ENCODE measurements at regions not wholly inside any gene's neighbourhood (a gene's known extent, or its start where the extent isn't known, plus 50 kb on each side); places are given as distances from the start of the nearest gene placed in this dataset.
A peak's percentile ranks its signal among the peaks of the same experiment; 100 is the strongest.

- peak overlapping the region; percentile 1 for H3K4me3 ChIP-seq (ENCODE audit: low read length)
- H3K27ac ChIP-seq (ENCODE audit: low read length), result peak overlapping the region; percentile 96
- DNase-seq, result peak; percentile 96 to 99
- H3K27me3 ChIP-seq (ENCODE audit: control insufficient read depth, insufficient read depth, low read length), result no peaks in the 10 kb centered on the region
- peaks cover 82% of the 10 kb centered on the region for H3K4me1 ChIP-seq (ENCODE audit: control insufficient read depth, insufficient read depth, low read length)
- WGBS (ENCODE audit: insufficient coverage, low lambda C conversion rate), result no CpG with 5 or more reads among the region's 15 CpGs
- H3K9me3 ChIP-seq (ENCODE audit: control insufficient read depth, low read depth, low read length), result no peaks in the 10 kb centered on the region
- no peaks in the 10 kb centered on the region for H3K36me3 ChIP-seq (ENCODE audit: control insufficient read depth, insufficient read depth, low read length)
Measured at GRCh38 chr2:43161650-43162510, 64.5 kb downstream of the ZFP36L2 start.

- WGBS (ENCODE audit: insufficient coverage, low lambda C conversion rate), result no CpG with 5 or more reads among the region's 5 CpGs
- no peaks in the 10 kb centered on the region for H3K9me3 ChIP-seq (ENCODE audit: control insufficient read depth, low read depth, low read length)
- H3K4me1 ChIP-seq (ENCODE audit: control insufficient read depth, insufficient read depth, low read length), result peaks cover 85% of the 10 kb centered on the region
- H3K4me3 ChIP-seq (ENCODE audit: low read length), result no peak overlapping the region
- H3K27ac ChIP-seq (ENCODE audit: low read length), result peak overlapping the region; percentile 96
- H3K36me3 ChIP-seq (ENCODE audit: control insufficient read depth, insufficient read depth, low read length), result no peaks in the 10 kb centered on the region
- peak; percentile 89 to 97 for DNase-seq
- H3K27me3 ChIP-seq (ENCODE audit: control insufficient read depth, insufficient read depth, low read length), result no peaks in the 10 kb centered on the region
Measured at GRCh38 chr2:43160778-43161177, 65.6 kb downstream of the ZFP36L2 start.

- DNase-seq, result no peak
- peaks cover 77% of the 10 kb centered on the region for H3K4me1 ChIP-seq (ENCODE audit: control insufficient read depth, insufficient read depth, low read length)
- no peaks in the 10 kb centered on the region for H3K27me3 ChIP-seq (ENCODE audit: control insufficient read depth, insufficient read depth, low read length)
- WGBS (ENCODE audit: insufficient coverage, low lambda C conversion rate), result 50% methylated on average over 1 of the region's 7 CpGs
- H3K4me3 ChIP-seq (ENCODE audit: low read length), result no peak overlapping the region
- H3K36me3 ChIP-seq (ENCODE audit: control insufficient read depth, insufficient read depth, low read length), result no peaks in the 10 kb centered on the region
- peak overlapping the region; percentile 96 for H3K27ac ChIP-seq (ENCODE audit: low read length)
- no peaks in the 10 kb centered on the region for H3K9me3 ChIP-seq (ENCODE audit: control insufficient read depth, low read depth, low read length)
Measured at GRCh38 chr2:43159797-43160196, 66.6 kb downstream of the ZFP36L2 start.

GRCh38 chr2:43158259-43158880, 68.0 kb downstream of the ZFP36L2 start:
- Histone ChIP-seq H3K4me1 (ENCODE audit: control insufficient read depth, insufficient read depth, low read length) (peaks cover 63% of the 10 kb centered on the region), H3K4me3 (ENCODE audit: low read length) (no peak overlapping the region), H3K27me3 (ENCODE audit: control insufficient read depth, insufficient read depth, low read length) (no peaks in the 10 kb centered on the region), H3K9me3 (ENCODE audit: control insufficient read depth, low read depth, low read length) (no peaks in the 10 kb centered on the region), H3K36me3 (ENCODE audit: control insufficient read depth, insufficient read depth, low read length) (no peaks in the 10 kb centered on the region), H3K27ac (ENCODE audit: low read length) (peak overlapping the region; percentile 96)
- WGBS (ENCODE audit: insufficient coverage, low lambda C conversion rate), result no CpG with 5 or more reads among the region's 11 CpGs
- DNase-seq, result peak; percentile 77 to 92

- WGBS (ENCODE audit: insufficient coverage, low lambda C conversion rate), result no CpG with 5 or more reads among the region's 14 CpGs
- Histone ChIP-seq H3K27me3 (ENCODE audit: control insufficient read depth, insufficient read depth, low read length) (no peaks in the 10 kb centered on the region), H3K4me1 (ENCODE audit: control insufficient read depth, insufficient read depth, low read length) (peaks cover 63% of the 10 kb centered on the region), H3K4me3 (ENCODE audit: low read length) (no peak overlapping the region), H3K9me3 (ENCODE audit: control insufficient read depth, low read depth, low read length) (no peaks in the 10 kb centered on the region), H3K27ac (ENCODE audit: low read length) (peak overlapping the region; percentile 96), H3K36me3 (ENCODE audit: control insufficient read depth, insufficient read depth, low read length) (no peaks in the 10 kb centered on the region)
- DNase-seq, result no peak
Measured at GRCh38 chr2:43157506-43158246, 68.7 kb downstream of the ZFP36L2 start.

GRCh38 chr2:43155851-43156411, 70.5 kb downstream of the ZFP36L2 start:
- H3K4me3 ChIP-seq (ENCODE audit: low read length), result no peak overlapping the region
- no peaks in the 10 kb centered on the region for H3K9me3 ChIP-seq (ENCODE audit: control insufficient read depth, low read depth, low read length)
- peaks cover 51% of the 10 kb centered on the region for H3K4me1 ChIP-seq (ENCODE audit: control insufficient read depth, insufficient read depth, low read length)
- no CpG with 5 or more reads among the region's 13 CpGs for WGBS (ENCODE audit: insufficient coverage, low lambda C conversion rate)
- H3K27me3 ChIP-seq (ENCODE audit: control insufficient read depth, insufficient read depth, low read length), result no peaks in the 10 kb centered on the region
- H3K36me3 ChIP-seq (ENCODE audit: control insufficient read depth, insufficient read depth, low read length), result no peaks in the 10 kb centered on the region
- H3K27ac ChIP-seq (ENCODE audit: low read length), result no peak overlapping the region
- DNase-seq, result no peak

- whole genome bisulfite sequencing (ENCODE audit: insufficient coverage, low lambda C conversion rate), result no CpG with 5 or more reads among the region's 5 CpGs
- Histone ChIP-seq H3K27me3 (ENCODE audit: control insufficient read depth, insufficient read depth, low read length) (no peaks in the 10 kb centered on the region), H3K9me3 (ENCODE audit: control insufficient read depth, low read depth, low read length) (no peaks in the 10 kb centered on the region), H3K4me3 (ENCODE audit: low read length) (no peak overlapping the region), H3K27ac (ENCODE audit: low read length) (no peak overlapping the region), H3K4me1 (ENCODE audit: control insufficient read depth, insufficient read depth, low read length) (peaks cover 39% of the 10 kb centered on the region), H3K36me3 (ENCODE audit: control insufficient read depth, insufficient read depth, low read length) (no peaks in the 10 kb centered on the region)
- peak in 1 of 2 donors; percentile 43 for DNase-seq
Measured at GRCh38 chr2:43154685-43155084, 71.7 kb downstream of the ZFP36L2 start.

GRCh38 chr2:43152741-43153647, 73.4 kb downstream of the ZFP36L2 start:
- DNase-seq, result peak in 1 of 2 donors; percentile 47
- Histone ChIP-seq H3K9me3 (ENCODE audit: control insufficient read depth, low read depth, low read length) (no peaks in the 10 kb centered on the region), H3K27me3 (ENCODE audit: control insufficient read depth, insufficient read depth, low read length) (no peaks in the 10 kb centered on the region), H3K27ac (ENCODE audit: low read length) (no peak overlapping the region), H3K4me3 (ENCODE audit: low read length) (no peak overlapping the region), H3K36me3 (ENCODE audit: control insufficient read depth, insufficient read depth, low read length) (no peaks in the 10 kb centered on the region), H3K4me1 (ENCODE audit: control insufficient read depth, insufficient read depth, low read length) (peaks cover 22% of the 10 kb centered on the region)
- no CpG with 5 or more reads among the region's 11 CpGs for WGBS (ENCODE audit: insufficient coverage, low lambda C conversion rate)

GRCh38 chr2:43152186-43152585, 74.2 kb downstream of the ZFP36L2 start:
- DNase-seq, result peak in 1 of 2 donors; percentile 8
- WGBS (ENCODE audit: insufficient coverage, low lambda C conversion rate), result no CpG with 5 or more reads among the region's 8 CpGs
- H3K36me3 ChIP-seq (ENCODE audit: control insufficient read depth, insufficient read depth, low read length), result no peaks in the 10 kb centered on the region
- no peaks in the 10 kb centered on the region for H3K9me3 ChIP-seq (ENCODE audit: control insufficient read depth, low read depth, low read length)
- H3K27ac ChIP-seq (ENCODE audit: low read length), result no peak overlapping the region
- H3K4me1 ChIP-seq (ENCODE audit: control insufficient read depth, insufficient read depth, low read length), result peaks cover 14% of the 10 kb centered on the region
- H3K4me3 ChIP-seq (ENCODE audit: low read length), result no peak overlapping the region
- H3K27me3 ChIP-seq (ENCODE audit: control insufficient read depth, insufficient read depth, low read length), result no peaks in the 10 kb centered on the region

Data from large intestine (tissue), 3 donors.